M059J (cell line): ENCODE measurements at regions not wholly inside any gene's neighbourhood (a gene's known extent, or its start where the extent isn't known, plus 50 kb on each side); places are given as distances from the start of the nearest gene placed in this dataset.

Experiments used
- DNase-seq: peaks from one replicate; pipeline ENCODE4 v3.0.0-alpha.2; 2012; ENCODE audit warnings: low read depth

GRCh38 chr19:28884786-28885476, 328.0 kb downstream of the UQCRFS1 start:
- DNase-seq = no peak

- no peak for DNase-seq
These were observed 329.7 kb downstream of the UQCRFS1 start for GRCh38 chr19:28883241-28883693.

GRCh38 chr19:28882818-28883217, 330.1 kb downstream of the UQCRFS1 start:
- DNase-seq = no peak

- DNase-seq = no peak
These were observed 331.3 kb downstream of the UQCRFS1 start for GRCh38 chr19:28881616-28882015.

GRCh38 chr19:28880735-28881401, 332.1 kb downstream of the UQCRFS1 start:
- DNase-seq = no peak

GRCh38 chr19:28878862-28879566, 333.9 kb downstream of the UQCRFS1 start:
- peak; percentile 52 for DNase-seq

GRCh38 chr19:28876609-28877123, 336.3 kb downstream of the UQCRFS1 start:
- no peak for DNase-seq

GRCh38 chr19:28874742-28875141, 338.2 kb downstream of the UQCRFS1 start:
- no peak for DNase-seq

GRCh38 chr19:28873301-28873700, 339.6 kb downstream of the UQCRFS1 start:
- DNase-seq = no peak

- DNase-seq = no peak
These were observed 341.7 kb downstream of the UQCRFS1 start for GRCh38 chr19:28871099-28871725.

GRCh38 chr19:28869459-28869858, 343.5 kb downstream of the UQCRFS1 start:
- no peak for DNase-seq

- DNase-seq = no peak
These were observed 344.1 kb downstream of the UQCRFS1 start for GRCh38 chr19:28868836-28869235.

GRCh38 chr19:28867978-28868377, 345.0 kb downstream of the UQCRFS1 start:
- DNase-seq = no peak

- DNase-seq = peak; percentile 4
These were observed 348.3 kb downstream of the UQCRFS1 start for GRCh38 chr19:28864577-28865042.

GRCh38 chr19:28864024-28864503, 348.9 kb downstream of the UQCRFS1 start:
- no peak for DNase-seq

GRCh38 chr19:28862238-28862637, 350.7 kb downstream of the UQCRFS1 start:
- no peak for DNase-seq

GRCh38 chr19:28859811-28860210, 353.1 kb downstream of the UQCRFS1 start:
- no peak for DNase-seq

- DNase-seq = no peak
These were observed 354.0 kb downstream of the UQCRFS1 start for GRCh38 chr19:28858933-28859332.

GRCh38 chr19:28857967-28858366, 355.0 kb downstream of the UQCRFS1 start:
- no peak for DNase-seq

GRCh38 chr19:28855216-28855615, 357.7 kb downstream of the UQCRFS1 start:
- no peak for DNase-seq

- DNase-seq = peak; percentile 7
These were observed 365.5 kb downstream of the UQCRFS1 start for GRCh38 chr19:28847468-28847867.
